ENCODE measurements at regions not wholly inside any gene's neighbourhood (a gene's known extent, or its start where the extent isn't known, plus 50 kb on each side); places are given as distances from the start of the nearest gene placed in this dataset.

DNA sequence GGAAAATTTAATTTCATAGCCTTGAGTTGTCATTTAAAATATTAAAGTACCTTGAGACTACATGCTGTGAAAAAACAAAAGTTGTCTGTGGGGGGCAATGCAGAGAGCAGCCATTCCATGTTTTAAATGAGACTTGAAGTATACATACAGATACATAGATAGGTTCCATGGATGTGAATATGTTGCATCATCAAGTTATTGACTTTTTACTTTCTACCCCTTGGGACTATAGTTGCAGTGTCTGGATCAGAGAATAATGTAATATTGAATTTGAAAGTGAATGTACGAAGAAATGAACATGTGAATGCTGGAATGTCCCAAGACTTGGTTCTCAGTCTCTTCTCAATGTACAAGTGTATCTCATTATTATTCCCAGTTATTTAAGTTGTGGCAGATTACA, 751.0 kb downstream of the MRPL39 start:
- TF ChIP-seq, protein P1, sequence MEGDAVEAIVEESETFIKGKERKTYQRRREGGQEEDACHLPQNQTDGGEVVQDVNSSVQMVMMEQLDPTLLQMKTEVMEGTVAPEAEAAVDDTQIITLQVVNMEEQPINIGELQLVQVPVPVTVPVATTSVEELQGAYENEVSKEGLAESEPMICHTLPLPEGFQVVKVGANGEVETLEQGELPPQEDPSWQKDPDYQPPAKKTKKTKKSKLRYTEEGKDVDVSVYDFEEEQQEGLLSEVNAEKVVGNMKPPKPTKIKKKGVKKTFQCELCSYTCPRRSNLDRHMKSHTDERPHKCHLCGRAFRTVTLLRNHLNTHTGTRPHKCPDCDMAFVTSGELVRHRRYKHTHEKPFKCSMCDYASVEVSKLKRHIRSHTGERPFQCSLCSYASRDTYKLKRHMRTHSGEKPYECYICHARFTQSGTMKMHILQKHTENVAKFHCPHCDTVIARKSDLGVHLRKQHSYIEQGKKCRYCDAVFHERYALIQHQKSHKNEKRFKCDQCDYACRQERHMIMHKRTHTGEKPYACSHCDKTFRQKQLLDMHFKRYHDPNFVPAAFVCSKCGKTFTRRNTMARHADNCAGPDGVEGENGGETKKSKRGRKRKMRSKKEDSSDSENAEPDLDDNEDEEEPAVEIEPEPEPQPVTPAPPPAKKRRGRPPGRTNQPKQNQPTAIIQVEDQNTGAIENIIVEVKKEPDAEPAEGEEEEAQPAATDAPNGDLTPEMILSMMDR (conservative IDR thresholded peaks at IDR 0.05; ENCODE audit: low read length): no peak
- TF ChIP-seq EZH2phosphoT487 (IDR thresholded peaks at IDR 0.05; ENCODE audit: borderline replicate concordance): no peak

Measured in Loucy (cell line).